HCT116 (cell line): ENCODE measurements at regions not wholly inside any gene's neighbourhood (a gene's known extent, or its start where the extent isn't known, plus 50 kb on each side); places are given as distances from the start of the nearest gene placed in this dataset.

Experiments used
- ATAC-seq: fragments of 200-7000 bp; cut with Tn5 transposase; 2 replicates; pipeline ENCODE4 v1.9.1; 2020; ENCODE audit warnings: mild to moderate bottlenecking, moderate library complexity
- BruUV-seq: library from RNA; stranded (reverse); fragments of 400-500 nt; replicated peaks from 2 replicates; lab custom pipeline; 2021; lab: Mats Ljungman, UMichigan
- CTCF ChIA-PET: fragments of 300-600 bp; sonication (Branson Sonifier 250); formaldehyde crosslinking; loops from one replicate; lab custom pipeline; 2021; ENCODE audit warnings: antibody characterized with exemption; lab: Charles Lee
- POLR2A ChIA-PET: fragments of 300-600, 350-600 bp; sonication (Branson Sonifier 250); formaldehyde crosslinking; loops from one replicate; lab custom pipeline; 2021; ENCODE audit warnings: antibody characterized with exemption; lab: Charles Lee
- RAD21 ChIA-PET, 2 experiments: fragments of 300-600 bp; sonication (Branson Sonifier 250); formaldehyde crosslinking; loops; one replicate each; lab custom pipeline; 2023; ENCODE audit warnings: low total read pairs in 2 of 2; ENCODE audit not compliant: uncharacterized antibody in 2 of 2, unreplicated experiment in 2 of 2, low non-redundant PET in 1 of 2; lab: Charles Lee
- DNase-seq: peaks from one replicate; pipeline ENCODE4 v3.0.0-alpha.2; 2010; ENCODE audit warnings: low read depth, low spot score
- H2AFZ ChIP-seq: fragments of 200-600 bp; shearing (Covaris generic), sonication (generic); 2 replicates; pipeline ENCODE4 v1.6.1; 2017; ENCODE audit warnings: low read depth, mixed run types, mixed read lengths, antibody characterized with exemption, low read length; ENCODE audit not compliant: poor library complexity, severe bottlenecking
- H3K27ac ChIP-seq: 2 replicates; pipeline ENCODE4 v1.5.1; 2012; ENCODE audit warnings: low read depth, low read length
- H3K27me3 ChIP-seq: fragments of 200-600 bp; sonication (generic); 2 replicates; pipeline ENCODE4 v1.6.1; 2016; ENCODE audit warnings: mixed run types, low read length, mixed read lengths; ENCODE audit not compliant: insufficient read depth
- H3K36me3 ChIP-seq, 2 experiments: fragments of 200-500 bp in 1 of 2; fragments of 200-600 bp in 1 of 2; sonication (Bioruptor generic) in 1 of 2; sonication (generic) in 1 of 2; 2 replicates each; pipeline versions ENCODE4 v1.5.1 to v1.6.1; 2014 to 2016; ENCODE audit warnings: low read length in 2 of 2, inconsistent platforms in 1 of 2, mixed read lengths in 1 of 2, mixed run types in 1 of 2; ENCODE audit not compliant: insufficient read depth in 2 of 2, control insufficient read depth in 1 of 2
- H3K4me1 ChIP-seq, 2 experiments: fragments of 200-600 bp in 1 of 2; sonication (generic) in 1 of 2; 2 replicates each; pipeline versions ENCODE4 v1.5.1 to v1.6.1; 2012 to 2017; ENCODE audit warnings: low read length in 2 of 2, inconsistent platforms in 1 of 2, mild to moderate bottlenecking in 1 of 2, mixed read lengths in 1 of 2, mixed run types in 1 of 2, moderate library complexity in 1 of 2; ENCODE audit not compliant: insufficient read depth in 2 of 2, control insufficient read depth in 1 of 2
- H3K4me2 ChIP-seq: fragments of 200-600 bp; sonication (generic); 2 replicates; pipeline ENCODE4 v1.6.1; 2017; ENCODE audit warnings: mixed run types, low read length, mixed read lengths
- H3K4me3 ChIP-seq, 2 experiments: fragments of 200-600 bp in 1 of 2; sonication (generic) in 1 of 2; replicated peaks in 1 of 2; 2 replicates each; pipeline ENCODE4 v1.5.1; 2011 to 2016; ENCODE audit warnings: low read length in 2 of 2, control low read depth in 1 of 2, low read depth in 1 of 2, mild to moderate bottlenecking in 1 of 2, mixed read lengths in 1 of 2, mixed run types in 1 of 2
- H3K79me2 ChIP-seq: fragments of 200-600 bp; sonication (generic); 2 replicates; pipeline ENCODE4 v1.6.1; 2017; ENCODE audit warnings: mild to moderate bottlenecking, mixed run types, low read length, moderate library complexity, mixed read lengths; ENCODE audit not compliant: insufficient read depth
- H3K9ac ChIP-seq: fragments of 200-600 bp; sonication (generic); 2 replicates; pipeline ENCODE4 v1.6.1; 2016; ENCODE audit warnings: low read length, mixed read lengths
- H3K9me2 ChIP-seq: fragments of 200-600 bp; sonication (generic), shearing (Covaris generic); 2 replicates; pipeline ENCODE4 v1.6.1; 2017; ENCODE audit warnings: mixed run types, mild to moderate bottlenecking, moderate library complexity; ENCODE audit not compliant: insufficient read depth
- H3K9me3 ChIP-seq, 2 experiments: fragments of 200-500 bp in 1 of 2; fragments of 200-600 bp in 1 of 2; sonication (Bioruptor generic) in 1 of 2; sonication (generic) in 1 of 2; 2 replicates each; pipeline ENCODE4 v1.6.1; 2014 to 2017; ENCODE audit warnings: low read length in 2 of 2, mixed read lengths in 2 of 2, inconsistent platforms in 1 of 2, low read depth in 1 of 2, mild to moderate bottlenecking in 1 of 2, mixed run types in 1 of 2, moderate library complexity in 1 of 2; ENCODE audit not compliant: control insufficient read depth in 1 of 2, insufficient read depth in 1 of 2
- H4K20me1 ChIP-seq: fragments of 200-600 bp; sonication (generic), shearing (Covaris generic); 2 replicates; pipeline ENCODE4 v1.6.1; 2017; ENCODE audit warnings: mixed run types, mild to moderate bottlenecking, moderate library complexity; ENCODE audit not compliant: insufficient read depth
- CBX3 ChIP-seq: IDR thresholded peaks from 2 replicates; pipeline ENCODE4 v1.6.1; 2012; ENCODE audit warnings: low read depth
- CEBPB ChIP-seq: IDR thresholded peaks from 2 replicates; pipeline ENCODE4 v1.6.1; 2012; ENCODE audit warnings: low read depth
- ELF1 ChIP-seq: IDR thresholded peaks from 2 replicates; pipeline ENCODE4 v1.6.1; 2012; ENCODE audit warnings: low read depth, borderline replicate concordance
- EZH2phosphoT487 ChIP-seq: fragments of 200-600 bp; IDR thresholded peaks from 2 replicates; pipeline ENCODE4 v1.6.1; 2018; ENCODE audit warnings: antibody characterized with exemption, borderline replicate concordance
- JUND ChIP-seq: IDR thresholded peaks from 2 replicates; pipeline ENCODE4 v1.6.1; 2012
- POLR2A ChIP-seq: IDR thresholded peaks from 2 replicates; pipeline ENCODE4 v1.7.0; 2011; ENCODE audit warnings: borderline replicate concordance; ENCODE audit not compliant: insufficient read depth, insufficient read length; ENCODE audit errors: extremely low read depth
- POLR2AphosphoS5 ChIP-seq: IDR thresholded peaks from 2 replicates; pipeline ENCODE4 v1.6.1; 2011; ENCODE audit warnings: mild to moderate bottlenecking, low read depth, low read length, moderate library complexity
- RAD21 ChIP-seq: IDR thresholded peaks from 2 replicates; pipeline ENCODE4 v1.6.1; 2012; ENCODE audit warnings: low read depth, mild to moderate bottlenecking
- SIN3A ChIP-seq: IDR thresholded peaks from 2 replicates; pipeline ENCODE4 v1.6.1; 2012; ENCODE audit warnings: low read depth
- SP1 ChIP-seq: IDR thresholded peaks from 2 replicates; pipeline ENCODE4 v1.6.1; 2012; ENCODE audit warnings: low read depth
- SRF ChIP-seq: IDR thresholded peaks from 2 replicates; pipeline ENCODE4 v1.6.1; 2012; ENCODE audit warnings: low read depth
- ZBTB33 ChIP-seq: IDR thresholded peaks from 2 replicates; pipeline ENCODE4 v1.6.1; 2011; ENCODE audit warnings: mild to moderate bottlenecking, low read length, moderate library complexity; ENCODE audit not compliant: insufficient replicate concordance; ENCODE audit errors: extremely low read depth
- ZFX ChIP-seq: fragments of 450-650 bp; IDR thresholded peaks from 2 replicates; pipeline ENCODE4 v1.6.1; 2017
- ZNF274 ChIP-seq: fragments of 200-500 bp; sonication (Bioruptor generic); IDR thresholded peaks from 2 replicates; pipeline ENCODE4 v1.6.1; 2014; ENCODE audit warnings: mild to moderate bottlenecking, low read depth, low read length, inconsistent platforms
- intact Hi-C: fragments of 100-400 bp; cut with micrococcal nuclease; formaldehyde crosslinking; loops from 2 replicates; pipeline ENCODE4 v1.10.0; 2022
- TF ChIP-seq, protein P1 (sequence below), 3 experiments: fragments of 200-600 bp in 1 of 3; sonication (generic) in 1 of 3; IDR thresholded peaks in 2 of 3; conservative IDR thresholded peaks in 1 of 3; 2 replicates each; pipeline ENCODE4 v1.5.1; 2012 to 2017; ENCODE audit warnings: low read depth in 2 of 3, low read length in 2 of 3, antibody characterized with exemption in 1 of 3, borderline replicate concordance in 1 of 3, control low read depth in 1 of 3, mild to moderate bottlenecking in 1 of 3, mixed read lengths in 1 of 3, mixed run types in 1 of 3, moderate library complexity in 1 of 3; ENCODE audit not compliant: insufficient read depth in 1 of 3
- TF ChIP-seq, protein P2 (sequence below): IDR thresholded peaks from 2 replicates; pipeline ENCODE4 v1.6.1; 2012
- TF ChIP-seq, protein P3 (sequence below): IDR thresholded peaks from 2 replicates; pipeline ENCODE4 v1.6.1; 2012; ENCODE audit warnings: low read depth

DNA sequence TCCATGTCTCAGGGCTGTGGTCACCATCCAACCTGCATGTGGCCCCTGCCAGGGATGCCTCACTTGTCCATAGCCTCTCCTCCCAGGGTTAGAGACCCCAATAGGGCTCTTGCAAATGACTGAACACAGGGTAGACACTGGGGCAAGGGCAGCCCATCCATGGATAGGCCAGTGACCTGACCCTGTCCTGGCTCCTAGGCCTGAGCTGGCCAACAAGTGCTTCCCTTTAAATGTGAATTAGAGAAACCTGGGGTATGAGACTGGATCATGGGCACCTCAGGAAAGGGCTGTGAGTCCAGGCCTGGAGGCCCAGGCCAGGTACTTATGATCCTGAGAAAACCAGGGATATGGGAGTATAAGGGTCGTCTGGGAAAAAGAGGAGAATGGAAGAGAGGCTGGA is 64.5 kb downstream of the COPS8 start:
- no peaks in the 10 kb centered on the region for H3K4me1 ChIP-seq
- POLR2A ChIA-PET, result no interaction called here
- CTCF ChIA-PET, result no interaction called here
- H2AFZ ChIP-seq, result no peak overlapping the region
- BruUV-seq, result no TSS peak
- no peaks in the 10 kb centered on the region for H3K27me3 ChIP-seq
- no peaks in the 10 kb centered on the region for H3K79me2 ChIP-seq
- no peaks in the 10 kb centered on the region for H3K9me2 ChIP-seq
- no peaks in the 10 kb centered on the region for H3K36me3 ChIP-seq
- peaks cover 7 to 13% of the 10 kb centered on the region in 2 experiments; a peak in 2 of 4 replicates for H3K9me3 ChIP-seq
- H3K4me3 ChIP-seq, result no peak overlapping the region
- no peak overlapping the region for H3K9ac ChIP-seq
- ATAC-seq, result no peak
- intact Hi-C loops, result no loop called here
- no peak overlapping the region for H3K4me2 ChIP-seq
- TF ChIP-seq ELF1 (no peak), CEBPB (no peak), SP1 (no peak), SRF (no peak), SIN3A (no peak), POLR2A (no peak), ZNF274 (no peak), EZH2phosphoT487 (no peak), RAD21 (no peak), JUND (no peak), ZFX (no peak), POLR2AphosphoS5 (no peak), CBX3 (no peak), ZBTB33 (no peak)
- TF ChIP-seq, protein P1, sequence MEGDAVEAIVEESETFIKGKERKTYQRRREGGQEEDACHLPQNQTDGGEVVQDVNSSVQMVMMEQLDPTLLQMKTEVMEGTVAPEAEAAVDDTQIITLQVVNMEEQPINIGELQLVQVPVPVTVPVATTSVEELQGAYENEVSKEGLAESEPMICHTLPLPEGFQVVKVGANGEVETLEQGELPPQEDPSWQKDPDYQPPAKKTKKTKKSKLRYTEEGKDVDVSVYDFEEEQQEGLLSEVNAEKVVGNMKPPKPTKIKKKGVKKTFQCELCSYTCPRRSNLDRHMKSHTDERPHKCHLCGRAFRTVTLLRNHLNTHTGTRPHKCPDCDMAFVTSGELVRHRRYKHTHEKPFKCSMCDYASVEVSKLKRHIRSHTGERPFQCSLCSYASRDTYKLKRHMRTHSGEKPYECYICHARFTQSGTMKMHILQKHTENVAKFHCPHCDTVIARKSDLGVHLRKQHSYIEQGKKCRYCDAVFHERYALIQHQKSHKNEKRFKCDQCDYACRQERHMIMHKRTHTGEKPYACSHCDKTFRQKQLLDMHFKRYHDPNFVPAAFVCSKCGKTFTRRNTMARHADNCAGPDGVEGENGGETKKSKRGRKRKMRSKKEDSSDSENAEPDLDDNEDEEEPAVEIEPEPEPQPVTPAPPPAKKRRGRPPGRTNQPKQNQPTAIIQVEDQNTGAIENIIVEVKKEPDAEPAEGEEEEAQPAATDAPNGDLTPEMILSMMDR (IDR thresholded peaks at IDR 0.05 in 2 of 3, conservative IDR thresholded peaks at IDR 0.05 in 1 of 3; ENCODE audit: borderline replicate concordance in 1 of 3, insufficient read depth in 1 of 3, low read depth in 2 of 3, low read length in 2 of 3), result no peak
- TF ChIP-seq, protein P2, sequence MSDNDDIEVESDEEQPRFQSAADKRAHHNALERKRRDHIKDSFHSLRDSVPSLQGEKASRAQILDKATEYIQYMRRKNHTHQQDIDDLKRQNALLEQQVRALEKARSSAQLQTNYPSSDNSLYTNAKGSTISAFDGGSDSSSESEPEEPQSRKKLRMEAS, result no peak
- TF ChIP-seq, protein P3, sequence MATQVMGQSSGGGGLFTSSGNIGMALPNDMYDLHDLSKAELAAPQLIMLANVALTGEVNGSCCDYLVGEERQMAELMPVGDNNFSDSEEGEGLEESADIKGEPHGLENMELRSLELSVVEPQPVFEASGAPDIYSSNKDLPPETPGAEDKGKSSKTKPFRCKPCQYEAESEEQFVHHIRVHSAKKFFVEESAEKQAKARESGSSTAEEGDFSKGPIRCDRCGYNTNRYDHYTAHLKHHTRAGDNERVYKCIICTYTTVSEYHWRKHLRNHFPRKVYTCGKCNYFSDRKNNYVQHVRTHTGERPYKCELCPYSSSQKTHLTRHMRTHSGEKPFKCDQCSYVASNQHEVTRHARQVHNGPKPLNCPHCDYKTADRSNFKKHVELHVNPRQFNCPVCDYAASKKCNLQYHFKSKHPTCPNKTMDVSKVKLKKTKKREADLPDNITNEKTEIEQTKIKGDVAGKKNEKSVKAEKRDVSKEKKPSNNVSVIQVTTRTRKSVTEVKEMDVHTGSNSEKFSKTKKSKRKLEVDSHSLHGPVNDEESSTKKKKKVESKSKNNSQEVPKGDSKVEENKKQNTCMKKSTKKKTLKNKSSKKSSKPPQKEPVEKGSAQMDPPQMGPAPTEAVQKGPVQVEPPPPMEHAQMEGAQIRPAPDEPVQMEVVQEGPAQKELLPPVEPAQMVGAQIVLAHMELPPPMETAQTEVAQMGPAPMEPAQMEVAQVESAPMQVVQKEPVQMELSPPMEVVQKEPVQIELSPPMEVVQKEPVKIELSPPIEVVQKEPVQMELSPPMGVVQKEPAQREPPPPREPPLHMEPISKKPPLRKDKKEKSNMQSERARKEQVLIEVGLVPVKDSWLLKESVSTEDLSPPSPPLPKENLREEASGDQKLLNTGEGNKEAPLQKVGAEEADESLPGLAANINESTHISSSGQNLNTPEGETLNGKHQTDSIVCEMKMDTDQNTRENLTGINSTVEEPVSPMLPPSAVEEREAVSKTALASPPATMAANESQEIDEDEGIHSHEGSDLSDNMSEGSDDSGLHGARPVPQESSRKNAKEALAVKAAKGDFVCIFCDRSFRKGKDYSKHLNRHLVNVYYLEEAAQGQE, result no peak
- TF ChIP-seq, all 23 proteins: peak for 0
- RAD21 ChIA-PET, result no interaction called here
- Histone ChIP-seq H4K20me1 (no peaks in the 10 kb centered on the region), H3K27ac (no peak overlapping the region)
- DNase-seq, result no peak
